ENCODE measurements at regions not wholly inside any gene's neighbourhood (a gene's known extent, or its start where the extent isn't known, plus 50 kb on each side); places are given as distances from the start of the nearest gene placed in this dataset.

DNA sequence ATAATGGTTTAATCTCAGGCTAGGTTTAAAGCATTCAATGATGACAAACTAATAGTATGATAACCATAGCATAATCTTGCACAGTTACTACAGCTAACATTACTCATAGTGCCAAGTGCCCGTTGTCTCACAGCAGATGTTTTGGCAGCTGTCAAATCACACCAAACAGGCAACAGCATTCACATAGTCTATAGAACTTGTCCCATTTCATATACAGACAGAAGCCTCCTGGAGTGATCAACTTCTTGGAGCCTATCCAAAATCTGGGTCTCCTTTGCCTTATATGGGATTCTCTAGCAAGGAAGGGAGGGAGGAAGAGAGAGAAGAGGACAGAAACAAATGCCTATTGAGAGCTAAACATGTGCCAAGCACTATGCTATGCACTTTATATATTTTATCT is 250.6 kb upstream of the ZP4 start:
- no peak for DNase-seq

DNA sequence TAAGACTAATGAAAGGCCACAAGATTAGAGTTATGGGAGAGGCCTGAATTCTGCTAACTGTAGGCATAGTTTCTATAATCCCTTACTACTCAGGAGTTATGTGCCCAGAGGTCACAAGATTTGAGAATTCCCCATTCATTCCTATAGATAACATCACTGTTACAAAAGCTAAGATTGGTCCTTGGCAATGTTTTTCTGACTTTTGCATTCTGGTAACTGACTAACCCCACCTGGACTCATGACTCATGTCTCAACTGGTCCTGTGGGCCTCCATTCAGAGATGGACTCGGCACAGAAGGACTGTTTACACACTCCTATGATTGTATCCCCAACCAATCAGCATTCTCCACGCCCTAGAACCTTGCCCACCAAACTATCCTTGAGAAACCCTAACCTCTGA is 249.0 kb upstream of the ZP4 start:
- no peak for DNase-seq

DNA sequence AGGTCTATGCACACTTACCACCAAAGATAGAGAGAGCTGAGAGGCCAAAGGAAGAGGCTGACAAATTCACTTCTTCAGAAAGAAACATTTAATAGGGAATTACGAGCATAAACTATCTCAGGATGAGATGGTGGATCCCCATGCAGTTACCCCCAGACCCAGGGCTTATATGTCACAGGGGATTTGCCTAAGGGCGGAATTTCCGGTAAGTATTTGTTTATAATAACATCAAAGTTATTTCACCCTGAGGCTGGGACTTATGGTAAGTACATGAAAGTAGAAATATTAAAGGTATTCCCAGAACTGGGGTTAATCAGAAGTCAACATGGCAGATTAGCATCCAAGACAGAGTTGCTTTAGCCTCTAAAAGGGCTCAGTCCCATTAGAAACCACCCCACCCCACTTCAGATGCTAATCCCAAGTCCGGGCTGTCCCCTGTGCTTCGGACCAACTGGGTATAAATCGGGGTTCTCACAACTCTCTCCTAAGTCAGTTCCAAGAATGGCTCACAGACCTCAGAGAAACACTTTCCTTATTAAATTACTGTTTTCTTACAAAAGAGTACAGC is 247.4 kb upstream of the ZP4 start:
- DNase-seq, result no peak

DNA sequence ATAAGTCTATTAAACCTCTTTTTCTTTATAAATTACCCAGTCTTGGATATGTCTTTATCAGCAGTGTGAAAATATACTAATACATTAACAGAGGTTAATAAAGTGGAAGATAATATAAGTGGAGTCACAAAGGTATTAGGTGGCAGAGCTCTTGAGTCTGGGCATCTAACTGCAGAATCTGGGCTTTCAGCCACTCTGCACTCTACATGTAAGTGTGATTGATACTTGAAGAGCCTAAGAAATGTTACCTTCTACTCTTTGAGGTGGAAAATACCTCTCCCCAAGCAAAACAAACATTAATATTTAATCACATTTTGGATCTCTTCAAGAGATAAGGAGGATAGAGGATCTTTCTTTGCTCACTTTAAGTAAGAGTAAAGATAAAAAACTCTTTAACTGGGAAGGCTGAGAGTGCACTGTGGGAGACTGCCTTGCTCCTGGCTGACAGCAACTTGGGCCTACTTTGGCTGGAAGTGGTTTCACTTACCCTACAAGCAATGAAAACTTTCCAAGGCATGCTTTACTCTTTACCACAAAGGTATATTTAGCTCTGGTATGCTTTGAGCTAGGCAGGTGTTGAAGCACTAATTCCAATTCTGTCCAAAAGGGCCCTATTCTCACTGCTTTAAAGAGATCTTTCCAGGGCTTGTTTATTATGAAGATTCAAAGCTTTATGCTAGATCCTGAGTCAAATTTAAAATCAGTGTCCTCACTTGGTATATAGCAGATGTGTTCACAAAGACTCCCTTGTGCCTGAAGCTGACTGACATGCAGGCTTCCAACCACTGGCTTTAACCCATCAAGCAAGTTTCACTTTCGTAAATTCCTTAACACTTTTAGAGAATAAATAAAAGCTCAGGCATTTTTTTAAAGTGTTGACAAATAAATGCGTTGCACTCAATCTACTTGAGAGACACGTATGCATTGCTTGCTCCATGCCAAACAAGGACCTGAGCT is 245.3 kb upstream of the ZP4 start:
- DNase-seq, result no peak

DNA sequence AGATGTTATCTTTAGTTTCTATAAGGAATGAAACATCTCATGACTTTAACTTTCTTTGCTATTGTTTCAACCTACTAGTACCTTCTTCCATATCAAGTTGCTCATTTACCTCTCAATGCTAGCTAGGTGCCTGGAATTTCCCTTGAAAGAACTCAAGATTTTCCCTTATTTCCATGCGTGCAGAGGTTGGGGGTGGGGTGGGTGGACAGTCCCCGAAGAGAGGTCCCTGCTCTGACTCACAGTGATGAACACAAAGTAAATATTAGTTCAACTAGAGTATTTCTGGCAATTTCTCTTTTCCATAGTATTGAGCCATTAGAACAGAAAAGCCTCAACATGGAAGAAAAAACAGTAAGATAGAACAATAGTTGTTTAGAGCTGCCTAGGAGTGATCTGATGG is 239.0 kb upstream of the ZP4 start:
- DNase-seq, result no peak

GRCh38 chr1:238123201-238123600 is 232.5 kb upstream of the ZP4 start:
- no peak for DNase-seq

DNA sequence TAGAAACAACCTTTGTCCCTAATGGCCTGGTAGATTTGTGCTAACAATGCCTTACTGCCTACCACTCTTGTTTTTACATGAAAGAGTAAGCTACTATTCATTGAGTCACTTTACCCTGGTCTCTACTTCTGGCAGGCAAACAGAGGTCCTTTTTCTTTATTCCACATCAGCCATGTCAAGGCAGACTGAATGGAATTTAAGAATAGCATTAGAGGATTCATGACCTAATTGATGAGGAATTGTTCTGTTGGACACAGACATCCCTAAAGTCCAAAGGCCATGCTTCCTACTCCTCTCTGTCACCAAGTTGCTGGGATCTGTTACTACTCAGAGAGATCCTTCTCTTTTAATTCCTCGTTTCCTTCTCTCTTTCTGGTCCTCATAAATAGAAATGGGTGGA is 229.1 kb upstream of the ZP4 start:
- no peak for DNase-seq

GRCh38 chr1:238119060-238119459 is 228.3 kb upstream of the ZP4 start:
- DNase-seq, result no peak

- no peak for DNase-seq
Observed at GRCh38 chr1:238115852-238116251, 225.1 kb upstream of the ZP4 start.

DNA sequence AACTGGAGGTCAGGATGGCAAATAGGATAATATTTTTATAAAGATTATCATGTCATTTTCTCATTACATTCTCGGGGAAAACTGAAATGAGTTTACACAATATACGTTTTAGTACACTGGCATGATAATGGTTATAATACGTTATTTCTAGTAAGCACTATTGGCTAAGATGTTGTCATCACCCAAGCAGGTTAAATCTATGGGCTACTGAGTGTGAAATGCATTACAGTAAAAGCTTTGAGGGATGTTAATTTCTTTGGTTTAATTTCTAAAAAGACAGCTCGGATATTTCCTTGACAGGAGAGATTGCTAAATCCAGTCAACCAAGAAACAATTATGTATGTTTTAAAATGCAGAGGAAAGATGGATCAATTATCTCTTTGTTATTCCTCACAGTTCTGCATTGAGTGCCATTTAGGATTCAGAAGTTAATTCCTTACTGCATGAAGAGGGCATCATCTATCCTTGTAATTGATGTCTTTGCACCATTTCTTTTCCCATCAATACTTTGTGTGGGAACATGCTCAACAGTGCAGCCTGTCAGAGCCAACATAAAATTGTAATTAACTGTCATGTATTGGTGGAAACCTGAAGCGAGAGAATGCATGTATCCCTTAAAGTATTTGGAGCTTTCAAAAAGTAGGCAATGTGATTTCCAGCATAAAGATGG is 222.4 kb upstream of the ZP4 start:
- no peak for DNase-seq

DNA sequence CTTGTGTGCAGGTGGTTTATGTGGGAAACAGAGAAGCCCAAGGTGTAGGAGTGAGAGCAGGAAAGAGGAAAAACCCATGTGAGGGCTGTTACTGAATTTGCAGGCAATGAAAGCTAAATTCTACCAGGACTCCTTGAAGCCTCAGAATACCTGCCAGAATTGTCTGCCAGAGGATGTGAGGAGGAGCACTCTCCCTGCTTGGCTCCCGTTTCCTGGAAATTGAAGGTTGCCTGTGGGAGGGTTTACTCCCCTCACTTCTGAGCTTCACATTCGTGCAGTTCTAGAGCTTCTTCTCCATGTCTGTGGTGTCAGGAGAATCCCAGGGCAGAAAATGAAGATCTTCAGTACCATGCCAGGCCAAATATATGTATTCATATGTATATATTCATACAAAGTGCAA is 220.8 kb upstream of the ZP4 start:
- no peak for DNase-seq

GRCh38 chr1:238111081-238111480 is 220.4 kb upstream of the ZP4 start:
- DNase-seq, result no peak

DNA sequence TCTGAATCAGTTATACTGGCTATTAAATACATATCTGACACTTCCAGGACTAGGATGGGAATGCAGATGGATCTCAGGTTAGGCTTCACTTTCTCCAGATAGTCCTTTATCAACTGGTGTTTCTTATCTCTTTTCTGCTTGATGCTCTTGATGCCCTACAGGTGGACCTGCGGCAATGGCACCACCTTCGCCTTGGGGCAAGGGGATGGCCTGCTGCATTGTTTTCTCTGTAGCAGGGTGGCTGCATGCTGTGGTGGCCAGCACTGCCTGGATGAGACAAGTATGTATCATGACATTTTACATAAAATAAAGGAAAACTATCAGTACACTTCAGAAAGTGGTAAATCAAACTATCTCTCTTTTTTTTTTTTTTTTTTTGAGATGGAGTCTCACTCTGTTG is 217.7 kb upstream of the ZP4 start:
- no peak for DNase-seq

DNA sequence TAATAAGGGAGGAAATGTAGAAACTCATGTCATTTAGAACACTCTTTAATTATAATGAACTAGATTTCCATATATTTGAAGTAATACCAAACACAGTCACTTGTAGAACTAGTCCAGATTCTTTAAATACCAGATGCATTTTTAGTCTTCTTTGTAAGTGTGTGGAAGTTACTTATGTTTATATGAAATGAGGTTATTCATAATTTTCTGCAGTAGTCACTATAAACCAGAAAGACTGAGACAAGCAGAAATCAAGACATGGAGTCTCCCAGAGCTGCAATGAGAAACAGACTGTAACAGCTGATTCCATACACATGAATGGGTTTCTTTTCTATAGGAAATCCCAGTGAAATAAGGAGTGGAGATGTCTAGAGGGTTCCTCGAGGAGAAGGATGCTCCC is 216.6 kb upstream of the ZP4 start:
- DNase-seq, result no peak

DNA sequence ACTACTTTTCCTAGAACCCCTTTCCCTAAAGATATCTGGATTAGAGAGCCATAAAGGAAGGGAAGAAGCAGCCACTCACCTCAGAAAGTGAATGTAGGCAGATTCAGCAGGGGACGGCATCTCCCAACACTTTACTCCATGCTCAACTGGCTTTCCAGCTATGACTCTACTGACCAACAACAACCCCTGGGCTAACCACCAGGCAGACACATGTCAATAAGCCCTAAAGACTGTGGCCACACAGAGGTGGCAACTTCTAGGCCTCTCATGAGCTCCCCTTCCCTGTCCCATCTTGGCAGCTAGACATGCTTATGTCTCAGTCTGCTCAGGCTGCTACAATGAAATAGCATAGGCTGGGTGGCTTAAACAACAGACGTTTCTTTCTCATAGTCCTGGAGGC is 214.0 kb upstream of the ZP4 start:
- DNase-seq, result no peak

DNA sequence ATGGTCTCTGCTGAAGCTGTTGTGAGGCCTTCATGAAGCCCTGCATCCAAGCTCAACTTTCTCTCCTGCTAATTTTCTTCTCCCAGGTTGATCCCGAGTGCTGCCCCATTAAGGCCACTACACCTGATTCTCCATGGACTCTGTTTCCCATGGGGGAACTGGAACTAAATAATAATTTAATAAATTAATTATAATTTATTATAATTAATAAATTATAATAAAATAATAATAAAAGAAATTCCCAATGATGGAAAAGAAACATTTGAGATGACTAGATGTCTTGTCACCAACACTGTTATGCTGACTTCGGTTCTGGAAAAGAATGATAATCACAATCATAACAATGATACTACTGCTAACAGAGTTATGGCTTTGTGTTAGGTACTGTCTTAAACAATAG is 211.2 kb upstream of the ZP4 start:
- DNase-seq, result no peak

DNA sequence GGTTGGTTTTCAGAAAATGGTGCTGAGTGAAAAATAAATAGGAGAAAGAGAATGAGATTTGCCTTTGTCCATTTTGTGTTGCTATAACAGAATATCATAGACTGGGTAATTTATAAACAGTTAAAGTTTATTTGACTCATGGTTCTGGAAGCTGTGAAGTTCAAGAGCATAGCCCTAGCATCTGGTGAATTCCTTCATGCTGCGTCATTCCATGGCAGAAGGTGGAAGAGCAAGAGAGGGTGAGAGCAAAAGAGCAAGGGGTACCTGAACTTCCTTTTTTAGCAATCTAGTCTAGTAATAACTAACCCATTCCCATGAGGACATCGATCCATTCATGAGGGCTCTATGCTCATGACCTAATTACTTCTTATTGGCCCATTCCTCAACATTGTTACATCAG is 209.1 kb upstream of the ZP4 start:
- DNase-seq, result no peak

DNA sequence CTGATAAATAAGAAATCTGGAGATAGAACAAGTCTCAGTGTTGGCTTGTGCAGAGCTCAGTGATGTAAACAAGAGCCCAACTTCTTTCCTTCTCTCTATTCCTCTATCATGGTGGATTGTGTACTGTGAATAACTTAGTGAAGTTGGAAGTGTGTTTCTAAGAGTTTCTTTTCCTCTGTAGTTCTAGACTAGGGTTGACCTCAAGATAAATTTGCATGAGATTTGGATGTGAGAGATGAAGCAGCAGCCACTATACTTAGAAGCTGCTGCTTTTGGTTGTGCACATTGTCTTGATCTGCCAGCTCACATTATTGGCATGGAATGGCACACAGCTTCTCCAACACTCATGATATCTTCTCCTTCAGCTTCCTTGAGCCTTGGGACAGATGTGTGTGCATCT is 198.9 kb upstream of the ZP4 start:
- no peak for DNase-seq

DNA sequence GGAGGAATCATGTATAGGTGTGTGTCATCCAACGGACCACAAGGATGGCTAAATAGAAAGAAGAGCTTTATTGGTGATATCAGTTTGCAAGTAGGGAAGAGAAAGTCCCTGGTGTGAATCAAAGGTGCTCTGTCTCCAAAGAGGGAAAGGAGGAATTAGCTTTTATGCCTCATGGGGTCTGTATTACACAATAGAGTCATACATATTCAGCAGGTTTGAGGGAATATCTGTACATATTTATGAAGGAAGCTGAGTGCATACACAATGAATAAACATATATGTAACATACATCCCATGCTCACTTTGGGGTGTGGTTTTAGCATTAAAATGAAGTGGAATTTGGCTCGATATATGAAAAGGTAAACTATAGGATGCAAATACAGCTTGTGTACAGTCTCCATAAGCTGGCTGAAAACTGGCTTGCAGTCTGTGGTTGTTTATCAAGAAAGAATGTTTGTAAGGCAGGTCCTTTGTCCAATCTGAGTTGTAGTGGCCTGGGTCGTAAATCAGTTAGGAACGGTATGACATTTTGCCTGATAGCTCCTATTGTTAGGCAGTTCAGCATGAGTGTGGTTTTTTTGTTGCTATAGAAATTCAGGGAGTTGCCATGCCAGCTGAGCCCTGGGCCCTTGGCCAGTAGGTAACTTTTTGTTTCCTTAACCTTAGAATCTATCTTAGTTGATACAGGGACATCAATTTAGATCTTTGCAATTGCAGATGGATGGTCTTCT is 198.0 kb upstream of the ZP4 start:
- DNase-seq, result no peak

DNA sequence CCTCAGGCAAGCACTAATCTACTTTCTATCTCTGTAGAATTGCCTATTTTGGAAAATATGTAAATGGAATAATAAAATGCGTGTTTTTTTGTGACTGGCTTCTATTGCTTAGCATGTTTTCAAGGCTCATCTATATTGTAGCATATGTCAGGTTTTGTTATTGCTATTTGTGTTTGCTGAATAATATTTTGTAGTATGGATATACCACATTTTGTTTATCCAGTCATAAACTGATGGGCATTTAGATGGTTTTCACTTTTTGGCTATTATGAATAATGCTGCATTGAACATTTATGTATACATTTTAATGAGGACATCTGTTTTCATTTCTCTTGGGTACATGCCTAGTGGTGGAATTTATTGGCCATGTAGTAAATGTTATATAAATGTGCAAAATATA is 183.3 kb upstream of the ZP4 start:
- DNase-seq, result no peak

GRCh38 chr1:238071061-238071460 is 180.3 kb upstream of the ZP4 start:
- no peak for DNase-seq

- no peak for DNase-seq
Observed at GRCh38 chr1:238063454-238063853, 172.7 kb upstream of the ZP4 start.

GRCh38 chr1:238061967-238062613 is 171.4 kb upstream of the ZP4 start:
- no peak for DNase-seq

All from stimulated activated CD4-positive, alpha-beta T cell treated with anti-CD3 and anti-CD28 coated beads, Interleukin-15, amount 100 ng/mL, for 24 hours (primary cell).